ENCODE measurements at regions not wholly inside any gene's neighbourhood (a gene's known extent, or its start where the extent isn't known, plus 50 kb on each side); places are given as distances from the start of the nearest gene placed in this dataset.

DNA sequence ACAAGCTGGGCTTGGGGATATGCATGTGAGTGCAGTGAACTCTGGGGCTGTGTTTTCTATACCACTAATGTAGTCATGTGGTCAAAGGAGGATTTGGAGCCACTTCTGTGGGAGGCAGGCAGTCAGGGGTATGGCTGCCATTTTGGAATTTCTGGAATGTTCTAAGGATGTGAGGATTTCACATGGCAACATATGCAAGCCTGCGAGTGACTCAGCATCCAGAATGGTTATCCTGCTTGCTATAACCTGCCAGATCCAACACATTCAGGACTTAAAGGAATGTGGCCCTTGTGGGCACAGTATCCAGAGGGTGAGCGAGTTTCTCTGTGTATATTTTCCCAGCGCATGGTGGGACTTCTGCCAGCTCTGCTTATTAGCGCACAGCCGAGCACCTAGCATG is 249.2 kb upstream of the PWP1 start:
- Histone ChIP-seq H3K27me3 (ENCODE audit: low read depth) (no peaks in the 10 kb centered on the region), H3K4me3 (no peak overlapping the region), H3K9me3 (no peaks in the 10 kb centered on the region), H3K4me1 (no peaks in the 10 kb centered on the region), H3K36me3 (no peaks in the 10 kb centered on the region), H3K27ac (no peak overlapping the region)
- intact Hi-C loops (cut with DNase I), result no loop called here
- TF ChIP-seq, protein P1, sequence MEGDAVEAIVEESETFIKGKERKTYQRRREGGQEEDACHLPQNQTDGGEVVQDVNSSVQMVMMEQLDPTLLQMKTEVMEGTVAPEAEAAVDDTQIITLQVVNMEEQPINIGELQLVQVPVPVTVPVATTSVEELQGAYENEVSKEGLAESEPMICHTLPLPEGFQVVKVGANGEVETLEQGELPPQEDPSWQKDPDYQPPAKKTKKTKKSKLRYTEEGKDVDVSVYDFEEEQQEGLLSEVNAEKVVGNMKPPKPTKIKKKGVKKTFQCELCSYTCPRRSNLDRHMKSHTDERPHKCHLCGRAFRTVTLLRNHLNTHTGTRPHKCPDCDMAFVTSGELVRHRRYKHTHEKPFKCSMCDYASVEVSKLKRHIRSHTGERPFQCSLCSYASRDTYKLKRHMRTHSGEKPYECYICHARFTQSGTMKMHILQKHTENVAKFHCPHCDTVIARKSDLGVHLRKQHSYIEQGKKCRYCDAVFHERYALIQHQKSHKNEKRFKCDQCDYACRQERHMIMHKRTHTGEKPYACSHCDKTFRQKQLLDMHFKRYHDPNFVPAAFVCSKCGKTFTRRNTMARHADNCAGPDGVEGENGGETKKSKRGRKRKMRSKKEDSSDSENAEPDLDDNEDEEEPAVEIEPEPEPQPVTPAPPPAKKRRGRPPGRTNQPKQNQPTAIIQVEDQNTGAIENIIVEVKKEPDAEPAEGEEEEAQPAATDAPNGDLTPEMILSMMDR (IDR thresholded peaks at IDR 0.05), result no peak
- ATAC-seq, result no peak
- no peak for DNase-seq

DNA sequence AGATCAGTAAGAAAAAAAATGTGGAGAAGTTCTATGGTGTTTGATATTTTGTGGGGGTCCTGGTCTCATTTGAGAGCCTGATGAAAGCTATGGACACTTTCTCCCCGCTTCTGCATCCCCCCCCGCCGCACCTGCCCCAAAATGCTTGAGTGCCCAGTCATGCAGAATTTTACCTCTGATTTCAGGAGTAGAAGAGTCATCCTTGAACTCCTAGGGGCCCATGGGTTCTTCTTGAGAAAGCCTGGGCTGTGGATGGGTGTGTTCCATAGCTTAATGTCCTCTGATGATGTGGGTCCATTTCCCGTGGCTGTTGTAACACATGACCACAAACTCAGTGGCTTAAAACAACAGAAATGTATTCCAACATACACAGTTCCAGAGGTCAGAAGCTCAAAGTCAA is 248.8 kb upstream of the PWP1 start:
- no peak overlapping the region for H3K27ac ChIP-seq
- intact Hi-C loops (cut with DNase I), result no loop called here

DNA sequence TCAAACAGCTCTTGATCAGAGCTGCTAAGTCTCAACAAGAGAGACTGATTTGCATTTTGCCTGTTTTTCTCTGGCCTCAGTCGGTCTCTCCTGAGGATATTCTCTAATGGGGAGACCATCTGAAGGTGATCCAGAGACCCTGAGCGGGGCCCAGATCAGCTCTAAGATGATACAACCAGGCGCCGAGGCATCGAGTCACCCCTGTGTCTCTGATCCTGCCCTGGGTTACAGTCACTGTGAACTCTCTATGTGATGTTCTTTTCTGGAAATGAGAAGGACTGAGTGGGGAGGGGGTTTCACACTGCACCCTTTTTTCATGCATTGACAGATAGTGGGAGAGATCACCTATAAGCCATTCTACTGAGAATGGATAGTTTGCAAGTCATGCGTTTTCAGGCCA is 247.6 kb upstream of the PWP1 start:
- no peak for DNase-seq
- no peak overlapping the region for H3K4me3 ChIP-seq
- TF ChIP-seq, protein P1 (IDR thresholded peaks at IDR 0.05), result no peak
- H3K9me3 ChIP-seq, result no peaks in the 10 kb centered on the region
- H3K36me3 ChIP-seq, result no peaks in the 10 kb centered on the region
- ATAC-seq, result no peak
- intact Hi-C loops (cut with DNase I), result no loop called here
- no peaks in the 10 kb centered on the region for H3K27me3 ChIP-seq (ENCODE audit: low read depth)
- no peak overlapping the region for H3K27ac ChIP-seq
- no peaks in the 10 kb centered on the region for H3K4me1 ChIP-seq

More for the DNA sequence above, 248.8 kb upstream of the PWP1 start:
- no peaks in the 10 kb centered on the region for H3K9me3 ChIP-seq
- DNase-seq (no peak), ATAC-seq (no peak)
- H3K27me3 ChIP-seq (ENCODE audit: low read depth), result no peaks in the 10 kb centered on the region
- H3K4me3 ChIP-seq, result no peak overlapping the region
- no peaks in the 10 kb centered on the region for H3K4me1 ChIP-seq
- H3K36me3 ChIP-seq, result no peaks in the 10 kb centered on the region
- TF ChIP-seq, protein P1 (IDR thresholded peaks at IDR 0.05), result no peak

DNA sequence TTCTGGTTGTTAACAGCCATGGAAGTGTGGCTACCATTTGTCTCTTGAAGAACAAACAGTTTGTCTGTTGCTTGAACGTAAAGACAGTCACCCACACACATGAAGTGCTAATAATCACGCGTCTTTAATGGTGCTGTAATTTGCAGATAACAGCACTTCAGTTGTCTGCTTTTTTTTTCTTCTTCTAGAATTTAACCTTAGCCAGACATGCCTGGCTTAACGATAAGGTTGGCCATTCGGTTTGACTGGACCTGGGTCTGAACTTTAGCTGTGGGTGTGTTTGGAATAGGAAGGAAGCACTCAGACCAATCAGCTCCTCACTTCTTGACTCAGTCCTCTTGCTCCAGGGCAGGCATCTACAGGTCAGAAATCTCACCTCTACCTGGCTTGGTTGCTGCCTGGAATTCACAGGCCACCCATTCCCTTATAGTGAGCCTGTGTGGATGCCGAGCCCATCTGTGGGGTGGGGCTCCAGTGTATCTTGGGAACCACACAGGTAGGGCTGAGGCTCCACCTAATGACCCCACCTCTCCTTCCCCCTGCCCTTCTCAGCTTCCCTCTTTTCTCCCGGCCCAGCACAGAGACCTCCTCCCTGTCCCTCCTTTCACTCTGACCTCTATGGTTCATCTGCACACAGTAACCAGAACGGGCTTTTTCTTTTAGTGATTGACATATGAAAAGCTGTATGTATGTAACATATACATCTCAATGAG is 246.4 kb upstream of the PWP1 start:
- no peaks in the 10 kb centered on the region for H3K27me3 ChIP-seq (ENCODE audit: low read depth)
- TF ChIP-seq, protein P1 (IDR thresholded peaks at IDR 0.05), result no peak
- H3K36me3 ChIP-seq, result no peaks in the 10 kb centered on the region
- H3K27ac ChIP-seq, result no peak overlapping the region
- DNase-seq (no peak), ATAC-seq (no peak)
- no peak overlapping the region for H3K4me3 ChIP-seq
- H3K4me1 ChIP-seq, result no peaks in the 10 kb centered on the region
- no peaks in the 10 kb centered on the region for H3K9me3 ChIP-seq
- intact Hi-C loops (cut with DNase I), result no loop called here

DNA sequence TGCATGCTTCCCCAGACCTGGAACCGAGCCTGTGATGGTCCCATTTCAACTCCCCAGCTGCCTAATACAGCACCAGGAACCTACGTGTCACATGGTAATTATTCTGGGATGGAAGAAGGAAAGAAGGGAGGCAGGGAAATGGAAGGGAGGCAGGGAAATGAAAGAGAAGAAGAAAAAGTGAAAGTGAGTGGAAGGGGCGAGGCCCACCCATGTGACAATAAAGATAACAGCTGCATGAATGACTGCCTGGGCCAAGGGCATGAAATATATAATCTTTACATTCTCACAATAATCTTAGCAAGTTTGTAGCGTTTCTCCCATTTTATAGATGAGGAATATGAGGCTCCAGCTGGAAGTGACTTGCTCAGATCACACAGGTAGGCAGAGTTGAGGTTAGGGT is 245.0 kb upstream of the PWP1 start:
- no peak for DNase-seq
- Histone ChIP-seq H3K4me3 (no peak overlapping the region), H3K27ac (no peak overlapping the region), H3K4me1 (no peaks in the 10 kb centered on the region), H3K36me3 (no peaks in the 10 kb centered on the region), H3K9me3 (no peaks in the 10 kb centered on the region), H3K27me3 (ENCODE audit: low read depth) (no peaks in the 10 kb centered on the region)
- intact Hi-C loops (cut with DNase I), result no loop called here
- ATAC-seq, result no peak
- TF ChIP-seq, protein P1 (IDR thresholded peaks at IDR 0.05), result no peak
